PC-3 (cell line): ENCODE measurements at regions not wholly inside any gene's neighbourhood (a gene's known extent, or its start where the extent isn't known, plus 50 kb on each side); places are given as distances from the start of the nearest gene placed in this dataset.

ENCODE experiments used
- EZH2phosphoT487 ChIP-seq: fragments of 300-600 bp; sonication (generic); IDR thresholded peaks from 2 replicates; pipeline ENCODE4 v1.6.1; 2018; ENCODE audit warnings: mild to moderate bottlenecking, antibody characterized with exemption, low read length, borderline replicate concordance
- TF ChIP-seq, protein P1 (sequence below): fragments of 300-600 bp; sonication (generic); conservative IDR thresholded peaks from 2 replicates; pipeline ENCODE4 v1.5.1; 2017; ENCODE audit warnings: antibody characterized with exemption, low read depth, mild to moderate bottlenecking, low read length

DNA sequence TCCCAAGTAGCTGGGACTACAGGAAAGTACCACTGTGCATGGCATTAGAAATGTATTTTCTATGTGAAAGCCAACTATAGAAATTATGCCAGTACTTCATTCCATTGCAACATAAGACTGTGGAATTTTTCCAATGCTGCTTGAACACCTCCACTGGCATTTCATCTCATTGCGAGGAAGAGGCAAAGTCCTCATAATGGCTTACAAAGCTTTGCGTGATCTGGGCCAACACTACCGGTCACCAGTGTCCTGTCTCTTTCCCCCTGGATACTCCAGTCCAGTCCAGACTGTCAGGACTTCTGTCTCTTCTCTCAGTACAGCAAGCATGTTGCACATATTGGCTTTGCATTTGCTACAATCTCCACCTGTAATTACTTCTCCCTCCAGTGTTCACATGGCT is 223.5 kb downstream of the GPD2 start:
- TF ChIP-seq, protein P1, sequence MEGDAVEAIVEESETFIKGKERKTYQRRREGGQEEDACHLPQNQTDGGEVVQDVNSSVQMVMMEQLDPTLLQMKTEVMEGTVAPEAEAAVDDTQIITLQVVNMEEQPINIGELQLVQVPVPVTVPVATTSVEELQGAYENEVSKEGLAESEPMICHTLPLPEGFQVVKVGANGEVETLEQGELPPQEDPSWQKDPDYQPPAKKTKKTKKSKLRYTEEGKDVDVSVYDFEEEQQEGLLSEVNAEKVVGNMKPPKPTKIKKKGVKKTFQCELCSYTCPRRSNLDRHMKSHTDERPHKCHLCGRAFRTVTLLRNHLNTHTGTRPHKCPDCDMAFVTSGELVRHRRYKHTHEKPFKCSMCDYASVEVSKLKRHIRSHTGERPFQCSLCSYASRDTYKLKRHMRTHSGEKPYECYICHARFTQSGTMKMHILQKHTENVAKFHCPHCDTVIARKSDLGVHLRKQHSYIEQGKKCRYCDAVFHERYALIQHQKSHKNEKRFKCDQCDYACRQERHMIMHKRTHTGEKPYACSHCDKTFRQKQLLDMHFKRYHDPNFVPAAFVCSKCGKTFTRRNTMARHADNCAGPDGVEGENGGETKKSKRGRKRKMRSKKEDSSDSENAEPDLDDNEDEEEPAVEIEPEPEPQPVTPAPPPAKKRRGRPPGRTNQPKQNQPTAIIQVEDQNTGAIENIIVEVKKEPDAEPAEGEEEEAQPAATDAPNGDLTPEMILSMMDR: no peak
- no peak for TF ChIP-seq EZH2phosphoT487
